GM19023 (cell line): ENCODE measurements at regions not wholly inside any gene's neighbourhood (a gene's known extent, or its start where the extent isn't known, plus 50 kb on each side); places are given as distances from the start of the nearest gene placed in this dataset.

Experiments
- ATAC-seq: cut with Tn5 transposase; IDR thresholded peaks from one replicate; pipeline ENCODE4 v1.9.1; 2021; ENCODE audit warnings: mild to moderate bottlenecking, moderate library complexity; ENCODE audit not compliant: unreplicated experiment

DNA sequence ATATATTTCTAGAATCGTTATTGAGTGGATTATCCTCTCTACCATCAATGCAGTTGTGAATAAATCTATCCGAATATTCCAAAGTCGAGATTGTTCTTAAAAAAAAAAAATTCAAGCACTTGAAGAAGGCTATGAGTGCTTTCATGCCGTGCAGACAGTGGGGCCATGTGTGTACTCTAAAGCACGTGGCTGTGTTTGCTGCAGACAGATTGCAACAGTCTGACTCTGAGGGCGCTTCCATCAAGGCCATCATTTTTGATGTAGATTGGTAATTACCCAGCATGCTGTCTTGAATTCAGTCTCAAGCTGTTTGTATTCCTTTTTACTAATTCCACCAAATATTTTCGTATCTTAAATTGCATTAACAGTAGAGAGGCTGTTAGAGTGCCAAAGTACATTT lies 325.9 kb upstream of the LINC00305 start:
- ATAC-seq: no peak

DNA sequence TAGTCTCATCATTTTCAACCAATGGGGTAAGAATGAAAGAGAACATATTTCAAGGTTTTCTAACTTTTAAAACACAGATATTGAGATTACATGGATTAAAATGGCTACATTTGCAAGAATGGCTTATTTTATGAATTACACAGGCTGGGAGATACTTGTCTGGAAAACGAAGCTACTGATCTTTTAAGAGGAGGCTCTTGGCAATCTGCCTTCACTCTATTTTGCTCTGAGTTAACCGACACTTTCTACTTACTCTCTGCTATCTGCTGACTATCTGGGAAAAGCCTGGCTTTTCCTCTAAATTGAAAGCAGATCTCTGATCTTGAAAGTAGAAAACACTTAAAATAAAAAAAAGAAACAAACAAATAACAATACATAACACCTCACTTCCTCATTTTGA lies 325.4 kb upstream of the LINC00305 start:
- ATAC-seq: no peak

GRCh38 chr18:64449434-64449833 lies 300.5 kb upstream of the LINC00305 start:
- ATAC-seq: no peak

DNA sequence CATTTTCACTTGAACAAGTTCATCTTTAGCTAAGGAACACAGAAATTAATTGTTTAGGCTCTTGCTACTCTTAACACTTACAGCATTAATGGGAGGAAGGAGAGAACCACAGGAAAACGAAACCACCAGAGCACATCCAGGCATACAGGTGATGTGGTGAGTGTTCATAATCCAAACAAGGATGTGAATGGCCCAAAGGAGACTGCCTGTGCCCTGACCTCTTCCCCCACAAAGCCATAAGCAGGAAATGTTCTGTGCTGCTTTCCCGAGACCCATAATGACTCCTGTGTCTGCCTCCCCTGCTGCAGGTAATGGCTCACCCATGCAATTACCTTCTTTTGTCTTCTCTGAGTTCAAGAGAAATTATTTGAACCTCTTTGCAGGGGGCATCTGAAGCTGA lies 295.9 kb upstream of the LINC00305 start:
- ATAC-seq: no peak

DNA sequence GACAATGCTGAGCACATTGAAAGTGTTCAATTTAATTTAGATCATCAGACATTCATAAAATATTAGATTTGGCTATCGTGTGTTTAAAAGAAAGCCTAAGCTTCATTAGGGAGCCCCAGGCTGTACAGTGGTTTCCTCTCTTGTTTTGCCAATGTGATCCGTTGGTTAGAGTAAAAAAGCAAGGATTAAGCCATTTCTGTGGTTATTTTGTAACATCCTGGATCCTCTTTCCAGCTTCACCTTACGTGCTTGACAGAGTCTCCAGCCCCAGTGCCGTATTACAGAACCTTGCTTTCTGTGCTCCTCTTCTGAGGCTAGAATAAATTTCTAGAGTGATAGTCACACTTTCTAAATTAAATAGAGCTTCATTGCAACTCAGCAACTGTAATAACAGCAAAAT lies 289.3 kb upstream of the LINC00305 start:
- ATAC-seq: no peak

- no peak for ATAC-seq
These were observed 287.2 kb upstream of the LINC00305 start for GRCh38 chr18:64436111-64436510.

GRCh38 chr18:64419156-64419555 lies 270.3 kb upstream of the LINC00305 start:
- no peak for ATAC-seq

- no peak for ATAC-seq
These were observed 268.1 kb upstream of the LINC00305 start for GRCh38 chr18:64416990-64417389.

DNA sequence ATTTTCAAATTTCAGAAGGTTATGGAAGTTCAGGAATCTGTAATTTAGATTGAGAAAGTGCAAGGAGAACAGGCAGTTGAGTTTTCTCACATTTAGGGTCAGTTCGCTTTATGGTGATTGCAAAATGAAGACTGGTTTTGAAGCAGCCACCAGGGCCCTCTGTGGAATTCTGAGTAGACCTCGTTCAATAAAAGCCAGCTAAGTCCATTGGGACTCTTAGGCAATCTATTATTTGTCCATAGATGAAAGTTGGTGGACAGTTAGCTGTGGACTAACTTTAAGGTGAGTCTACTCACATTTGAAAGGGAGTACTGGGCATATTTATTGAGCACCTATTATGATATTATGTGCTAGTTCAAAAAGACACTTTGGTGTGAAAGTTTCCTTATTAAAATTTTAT lies 266.3 kb upstream of the LINC00305 start:
- no peak for ATAC-seq

DNA sequence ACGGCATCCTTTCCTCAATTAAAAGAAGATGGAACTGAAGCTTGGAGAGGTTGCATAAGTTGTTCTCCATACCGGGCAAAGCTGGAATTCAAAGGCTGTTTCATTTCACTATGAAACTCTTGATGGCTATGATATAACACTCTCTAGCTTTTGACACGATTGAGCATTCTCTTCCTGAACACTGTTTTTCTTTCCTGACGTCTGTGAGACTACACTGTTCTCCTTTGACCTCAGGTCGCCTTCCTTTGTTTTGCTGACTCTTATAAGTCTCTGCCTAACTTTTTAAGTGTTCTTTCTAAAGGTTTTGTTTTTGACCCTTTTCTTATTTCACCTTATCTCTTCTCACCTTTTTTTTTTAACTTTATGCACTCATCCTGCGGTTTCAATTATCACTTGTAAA lies 261.8 kb upstream of the LINC00305 start:
- ATAC-seq: no peak

- no peak for ATAC-seq
These were observed 260.6 kb upstream of the LINC00305 start for GRCh38 chr18:64409511-64409910.

DNA sequence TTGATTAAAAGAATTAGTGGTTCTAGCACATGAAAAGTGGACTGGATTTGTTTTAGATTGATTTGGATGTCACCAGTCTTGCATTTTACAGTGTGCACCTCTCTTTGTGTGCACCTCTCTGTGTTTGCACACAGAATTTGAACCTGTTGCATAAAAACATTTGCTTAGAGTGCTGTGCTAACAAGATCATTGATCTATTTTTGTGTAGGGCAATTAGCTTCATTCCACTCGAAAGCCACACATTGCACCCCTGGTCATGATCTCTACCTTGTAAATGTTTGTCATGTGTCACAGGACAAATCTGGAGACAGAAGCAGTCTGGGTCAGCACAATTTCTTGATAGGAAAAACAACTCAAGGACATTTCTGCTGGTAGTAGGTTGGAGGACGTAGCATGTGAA lies 258.7 kb upstream of the LINC00305 start:
- no peak for ATAC-seq

GRCh38 chr18:64405161-64405560 lies 256.3 kb upstream of the LINC00305 start:
- ATAC-seq: no peak

DNA sequence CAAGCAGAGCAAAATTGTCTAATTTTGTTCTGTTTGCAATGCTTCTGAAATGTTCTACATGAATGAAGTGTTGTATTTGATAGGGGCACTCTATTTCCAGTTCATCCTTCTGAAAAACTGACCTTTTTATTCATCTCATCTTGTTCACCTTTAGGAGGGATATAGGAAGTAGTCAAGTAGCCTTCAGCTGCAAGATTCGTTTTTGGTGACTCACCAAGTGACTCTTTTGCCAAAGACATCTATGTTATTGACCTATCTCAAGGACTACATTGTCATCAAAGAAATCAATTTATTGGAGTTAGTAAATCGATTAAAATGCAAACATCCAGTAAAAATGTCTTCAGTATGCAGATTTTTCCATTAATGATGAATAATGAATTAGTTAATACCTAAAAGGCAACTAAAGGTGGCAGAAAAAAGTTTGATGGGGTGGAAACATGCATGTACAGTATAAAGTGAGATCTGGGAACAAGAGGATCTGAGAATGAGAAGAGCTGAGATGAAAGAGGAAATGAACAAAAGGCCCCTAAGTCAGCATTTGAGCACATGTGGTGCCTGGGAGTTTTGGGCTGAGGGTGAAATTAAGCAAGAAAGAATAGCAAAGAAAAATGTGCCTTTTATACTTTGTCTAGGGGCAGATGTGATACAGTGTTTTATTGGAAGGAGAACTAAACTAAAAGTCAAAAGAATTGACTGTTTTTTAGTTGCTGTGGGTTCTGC lies 255.1 kb upstream of the LINC00305 start:
- no peak for ATAC-seq

- no peak for ATAC-seq
These were observed 253.7 kb upstream of the LINC00305 start for GRCh38 chr18:64402636-64403035.

DNA sequence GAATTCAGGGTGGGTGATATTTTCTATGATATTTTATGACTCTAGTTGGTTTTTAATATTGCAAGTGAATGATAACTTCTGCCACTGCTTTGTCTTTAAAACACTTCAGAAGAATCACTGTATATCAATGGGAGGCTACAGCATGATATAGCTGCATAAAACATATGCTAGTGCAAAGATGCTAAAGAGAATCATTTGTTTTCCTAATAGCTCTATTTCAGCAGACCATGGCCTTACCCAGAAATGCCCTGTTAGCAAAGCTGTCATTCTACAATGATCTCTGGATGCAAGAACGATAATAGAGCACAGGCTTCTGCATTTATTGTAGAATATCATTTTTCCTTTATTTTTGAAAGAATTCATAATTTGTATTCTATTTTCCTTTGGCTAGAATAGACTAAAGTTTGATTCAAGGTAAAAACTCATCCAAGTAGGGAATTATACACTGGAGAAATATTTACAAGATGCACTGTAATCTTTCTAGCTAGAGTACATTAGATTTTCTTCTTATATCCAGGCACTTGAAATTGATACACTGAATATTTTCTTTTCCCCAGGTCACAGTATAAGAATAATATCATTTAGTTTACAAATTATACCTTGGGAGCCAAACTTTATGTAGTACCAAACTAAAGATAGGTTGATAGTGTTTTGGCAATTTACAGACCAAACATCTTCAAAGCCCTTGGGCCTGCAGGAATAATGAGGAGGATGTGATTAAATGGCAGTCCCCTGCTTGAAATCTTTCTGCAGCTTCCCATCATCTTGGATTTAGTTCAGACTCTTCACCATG lies 252.6 kb upstream of the LINC00305 start:
- no peak for ATAC-seq

DNA sequence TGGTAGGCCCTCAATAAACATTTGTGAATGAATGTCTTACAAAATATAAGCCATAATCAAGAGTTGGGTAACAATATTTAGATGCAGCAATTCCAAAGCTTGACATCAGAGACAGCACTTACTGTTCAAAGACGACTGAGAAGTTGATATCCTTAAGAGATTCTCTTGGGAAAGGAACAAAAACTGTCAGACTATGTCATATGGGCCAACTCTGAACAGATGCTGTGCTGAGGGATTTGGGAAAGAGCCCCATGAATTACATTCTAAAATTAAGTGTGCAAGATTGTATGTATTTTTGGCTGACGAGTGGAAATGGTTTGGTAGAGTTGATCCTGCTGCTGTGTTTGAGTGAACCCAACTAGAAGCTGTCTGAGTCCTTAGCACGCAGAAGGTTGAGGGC lies 250.7 kb upstream of the LINC00305 start:
- ATAC-seq: no peak

DNA sequence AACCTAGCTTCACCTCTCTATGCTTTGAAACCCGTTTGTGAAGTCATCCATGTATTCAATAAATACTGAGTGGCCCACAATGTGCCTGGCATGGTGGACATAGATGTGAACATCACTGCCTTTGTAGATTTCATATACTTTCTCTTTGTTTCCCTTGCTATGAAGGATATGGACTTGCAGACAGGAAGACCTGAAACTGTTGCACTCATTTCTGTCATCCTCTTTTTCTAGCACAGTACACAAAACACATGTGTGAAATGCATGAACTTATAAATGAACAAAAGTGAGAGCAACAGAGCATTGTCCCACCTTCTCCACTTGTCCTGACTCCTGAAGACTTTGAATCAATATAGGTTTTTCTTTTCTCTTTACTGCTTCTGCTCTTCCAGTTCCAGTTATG lies 249.4 kb upstream of the LINC00305 start:
- no peak for ATAC-seq

- no peak for ATAC-seq
These were observed 243.3 kb upstream of the LINC00305 start for GRCh38 chr18:64392202-64392601.

GRCh38 chr18:64384101-64384500 lies 235.2 kb upstream of the LINC00305 start:
- ATAC-seq: no peak

GRCh38 chr18:64380117-64380516 lies 231.2 kb upstream of the LINC00305 start:
- ATAC-seq: peak; percentile 93

GRCh38 chr18:64379662-64380061 lies 230.8 kb upstream of the LINC00305 start:
- ATAC-seq: peak; percentile 44
